Esophagus muscularis mucosa (tissue), 4 donors: ENCODE measurements at regions not wholly inside any gene's neighbourhood (a gene's known extent, or its start where the extent isn't known, plus 50 kb on each side); places are given as distances from the start of the nearest gene placed in this dataset.

Experiments
- CTCF ChIP-seq, 3 experiments: fragments of 200-600 bp in 2 of 3; fragments of 450-650 bp in 1 of 3; sonication (generic) in 2 of 3; IDR thresholded peaks; one replicate each; pipeline ENCODE4 v1.5.1; 2017 to 2019; ENCODE audit warnings: antibody characterized with exemption in 3 of 3, mild to moderate bottlenecking in 2 of 3, moderate library complexity in 1 of 3
- EP300 ChIP-seq: sonication (generic); formaldehyde crosslinking; IDR thresholded peaks from one replicate; pipeline ENCODE4 v1.6.1; 2017; ENCODE audit warnings: antibody characterized with exemption
- POLR2A ChIP-seq: fragments of 450-650 bp; IDR thresholded peaks from one replicate; pipeline ENCODE4 v1.6.1; 2017; ENCODE audit warnings: antibody characterized with exemption, moderate library complexity, mild to moderate bottlenecking, low read depth

GRCh38 chr10:64502936-64503335 is 981.7 kb downstream of the REEP3 start:
- no peak for TF ChIP-seq POLR2A
- TF ChIP-seq CTCF (IDR thresholded peaks at IDR 0.05): no peak
- TF ChIP-seq EP300: no peak
